Lower lobe of right lung (tissue), 2 donors: ENCODE measurements at regions not wholly inside any gene's neighbourhood (a gene's known extent, or its start where the extent isn't known, plus 50 kb on each side); places are given as distances from the start of the nearest gene placed in this dataset.
A peak's percentile ranks its signal among the peaks of the same experiment; 100 is the strongest.

Experiments used
- ATAC-seq, 2 donors: fragments of 200-7000 bp; cut with Tn5 transposase; one replicate each; pipeline ENCODE4 v1.9.1; 2020 to 2022; ENCODE audit warnings: mild to moderate bottlenecking in 2 of 2, moderate library complexity in 2 of 2
- DNase-seq: peaks from one replicate; pipeline ENCODE4 v3.0.0-alpha.2; 2020
- H3K27ac ChIP-seq: fragments of 200-600 bp; one replicate; pipeline ENCODE4 v1.8.0; 2022
- H3K27me3 ChIP-seq: fragments of 200-600 bp; one replicate; pipeline ENCODE4 v1.8.0; 2022; ENCODE audit warnings: low read depth
- H3K36me3 ChIP-seq: fragments of 200-600 bp; one replicate; pipeline ENCODE4 v1.8.0; 2022; ENCODE audit warnings: mild to moderate bottlenecking
- H3K4me1 ChIP-seq: fragments of 200-600 bp; one replicate; pipeline ENCODE4 v1.8.0; 2022
- H3K4me3 ChIP-seq: fragments of 200-600 bp; one replicate; pipeline ENCODE4 v1.8.0; 2022; ENCODE audit warnings: mild to moderate bottlenecking
- H3K9me3 ChIP-seq: fragments of 200-600 bp; one replicate; pipeline ENCODE4 v1.8.0; 2022
- CTCF ChIP-seq: fragments of 200-600 bp; IDR thresholded peaks from one replicate; pipeline ENCODE4 v1.8.0; 2022; ENCODE audit warnings: antibody characterized with exemption, mild to moderate bottlenecking
- intact Hi-C: fragments of 100-400 bp; cut with DNase I; formaldehyde crosslinking; loops from one replicate; pipeline ENCODE4 v1.11.0; 2022
- donor health status: DM: no; HTN: yes; CAD: no; lungs with severe emphysema.

- TF ChIP-seq CTCF, result no peak
- H3K27me3 ChIP-seq, result no peaks in the 10 kb centered on the region
- ATAC-seq, result no peak
- H3K36me3 ChIP-seq, result no peaks in the 10 kb centered on the region
- no peaks in the 10 kb centered on the region for H3K9me3 ChIP-seq
- no peak overlapping the region for H3K4me3 ChIP-seq
- DNase-seq, result no peak
- peaks cover 19% of the 10 kb centered on the region for H3K4me1 ChIP-seq
- intact Hi-C loops, result no loop called here
- no peak overlapping the region for H3K27ac ChIP-seq
Measured at GRCh38 chr1:101109791-101110190, 84.2 kb upstream of the DPH5 start.

- H3K27ac ChIP-seq, result no peak overlapping the region
- H3K9me3 ChIP-seq, result no peaks in the 10 kb centered on the region
- intact Hi-C loops, result no loop called here
- H3K4me1 ChIP-seq, result peaks cover 19% of the 10 kb centered on the region
- DNase-seq (no peak), ATAC-seq (no peak)
- H3K4me3 ChIP-seq, result no peak overlapping the region
- H3K27me3 ChIP-seq, result no peaks in the 10 kb centered on the region
- H3K36me3 ChIP-seq, result no peaks in the 10 kb centered on the region
- TF ChIP-seq CTCF, result no peak
Measured at GRCh38 chr1:101108111-101108500, 82.5 kb upstream of the DPH5 start.

DNA sequence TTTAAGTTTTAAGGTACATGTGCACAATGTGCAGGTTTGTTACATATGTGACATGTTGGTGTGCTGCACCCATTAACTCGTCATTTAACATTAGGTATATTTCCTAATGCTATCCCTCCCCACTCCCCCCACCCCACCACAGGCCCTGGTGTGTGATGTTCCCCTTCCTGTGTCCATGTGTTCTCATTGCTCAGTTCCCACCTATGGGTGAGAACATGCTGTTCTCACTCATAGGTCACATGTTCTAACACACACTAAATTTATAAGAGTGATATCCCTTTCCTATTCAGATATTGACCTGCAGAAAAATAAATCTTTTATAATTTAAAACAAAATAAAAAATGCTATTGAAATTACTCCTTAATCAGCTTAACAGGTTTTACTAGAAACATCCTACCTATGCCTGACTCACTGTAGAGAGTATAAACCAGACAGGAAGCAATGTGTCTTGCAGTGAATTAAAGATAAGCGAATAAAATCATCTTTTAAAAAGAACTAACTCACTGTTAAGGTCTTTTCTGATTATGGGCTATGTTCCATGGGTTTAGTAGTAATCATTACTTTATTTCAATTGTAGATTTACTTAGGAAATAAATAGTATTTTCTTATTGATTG is 82.0 kb upstream of the DPH5 start:
- Histone ChIP-seq H3K4me3 (no peak overlapping the region), H3K4me1 (peaks cover 18% of the 10 kb centered on the region), H3K27ac (no peak overlapping the region), H3K9me3 (no peaks in the 10 kb centered on the region), H3K36me3 (no peaks in the 10 kb centered on the region), H3K27me3 (no peaks in the 10 kb centered on the region)
- DNase-seq, result no peak
- intact Hi-C loops, result no loop called here
- TF ChIP-seq CTCF, result no peak
- ATAC-seq, result no peak

- no peak for TF ChIP-seq CTCF
- Histone ChIP-seq H3K4me1 (peaks cover 5% of the 10 kb centered on the region), H3K4me3 (no peak overlapping the region), H3K27me3 (no peaks in the 10 kb centered on the region), H3K27ac (no peak overlapping the region), H3K36me3 (no peaks in the 10 kb centered on the region), H3K9me3 (no peaks in the 10 kb centered on the region)
- ATAC-seq (peak; percentile 16 to 46), DNase-seq (no peak)
- intact Hi-C loops, result no loop called here
Measured at GRCh38 chr1:101105877-101106276, 80.3 kb upstream of the DPH5 start.

DNA sequence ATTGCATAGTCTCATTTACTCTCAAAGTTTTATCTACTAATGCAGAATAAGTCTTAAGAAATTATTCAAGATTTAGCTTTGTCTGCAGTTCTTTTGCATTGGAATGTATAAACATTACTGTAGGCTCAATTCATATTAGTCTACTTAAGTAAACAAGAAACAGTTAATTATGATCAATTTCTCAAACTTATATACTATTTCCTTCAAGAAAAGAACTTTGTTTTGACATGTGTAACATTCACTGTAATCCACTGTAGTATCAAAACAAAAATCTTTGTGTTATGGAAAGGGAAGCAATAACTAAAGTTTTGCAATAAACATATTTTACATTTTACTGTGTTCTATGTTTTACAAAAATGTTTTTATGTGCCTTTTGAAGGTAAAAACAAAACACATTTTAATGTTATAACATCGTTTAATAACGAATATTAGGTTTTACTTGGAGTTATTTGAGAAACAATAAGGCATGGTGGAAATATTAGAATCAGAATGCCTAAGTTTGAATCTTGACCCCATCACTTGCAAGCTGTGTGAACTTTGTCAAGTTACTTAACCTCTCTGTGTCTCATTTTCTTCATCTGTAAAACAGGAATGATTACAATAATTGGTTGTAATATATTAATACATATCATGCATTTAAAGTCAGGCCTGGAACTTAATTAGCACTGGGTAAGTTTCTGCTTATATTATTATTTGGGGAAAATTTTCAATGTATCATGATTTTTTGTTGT is 77.0 kb upstream of the DPH5 start:
- intact Hi-C loops, result no loop called here
- DNase-seq (no peak), ATAC-seq (no peak)
- no peaks in the 10 kb centered on the region for H3K27me3 ChIP-seq
- no peaks in the 10 kb centered on the region for H3K9me3 ChIP-seq
- no peaks in the 10 kb centered on the region for H3K36me3 ChIP-seq
- no peak overlapping the region for H3K27ac ChIP-seq
- H3K4me3 ChIP-seq, result no peak overlapping the region
- no peak for TF ChIP-seq CTCF
- peaks cover 5% of the 10 kb centered on the region for H3K4me1 ChIP-seq
